ENCODE measurements at regions not wholly inside any gene's neighbourhood (a gene's known extent, or its start where the extent isn't known, plus 50 kb on each side); places are given as distances from the start of the nearest gene placed in this dataset.

DNA sequence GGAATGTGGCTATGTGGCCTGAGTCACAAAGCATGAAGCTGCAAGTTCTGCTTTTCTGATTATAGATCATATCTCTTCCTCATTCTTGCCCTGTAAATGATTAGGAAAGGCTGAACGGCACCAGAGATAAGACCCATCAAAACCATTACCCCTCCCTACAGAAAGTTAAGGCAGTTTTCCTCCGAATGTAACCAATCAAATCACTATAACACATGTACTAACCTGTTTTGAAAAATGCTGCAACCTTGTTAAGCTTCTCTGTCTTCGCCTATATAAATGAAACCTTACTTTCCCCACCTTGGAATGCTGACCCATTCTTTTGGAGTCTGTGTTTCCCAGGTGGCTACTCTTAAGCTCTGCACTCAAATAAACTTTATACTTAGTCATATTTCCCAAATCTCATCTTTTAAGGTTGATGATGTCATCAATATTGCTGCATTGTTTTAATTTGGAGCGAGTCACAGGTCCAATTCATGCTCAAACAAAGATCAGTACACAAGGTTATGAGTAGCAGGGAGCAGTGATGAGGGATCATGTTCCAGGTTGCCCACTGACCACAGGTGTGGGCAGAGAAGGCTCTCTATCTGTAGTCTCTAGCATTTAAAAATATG is 662.3 kb downstream of the IRS1 start:
- no peaks in the 10 kb centered on the region for H3F3A ChIP-seq (ENCODE audit: insufficient read depth, low read length)
- no peaks in the 10 kb centered on the region for H3K27me3 ChIP-seq (ENCODE audit: insufficient read depth, low read length)
- no peak for TF ChIP-seq CTCF (IDR thresholded peaks at IDR 0.05; ENCODE audit: low read length)
- TF ChIP-seq EZH2 (IDR thresholded peaks at IDR 0.05; ENCODE audit: borderline replicate concordance, low read length), result no peak
- no peak overlapping the region for H3K4me2 ChIP-seq (ENCODE audit: low read length)
- no peaks in the 10 kb centered on the region for H3K79me2 ChIP-seq (ENCODE audit: insufficient read depth, low read length)
- no peaks in the 10 kb centered on the region for H3K36me3 ChIP-seq (ENCODE audit: insufficient read depth, low read length)
- H3K9ac ChIP-seq (ENCODE audit: low read length), result no peak overlapping the region
- H3K27ac ChIP-seq (ENCODE audit: low read depth, low read length, poor library complexity, severe bottlenecking), result no peak overlapping the region
- no peaks in the 10 kb centered on the region for H3K9me2 ChIP-seq (ENCODE audit: low read depth, low read length)
- H3K9me3 ChIP-seq (ENCODE audit: low read length), result no peaks in the 10 kb centered on the region
- no peaks in the 10 kb centered on the region for H3K4me1 ChIP-seq (ENCODE audit: insufficient read depth, low read length, severe bottlenecking)
- no peak overlapping the region for H3K4me3 ChIP-seq (ENCODE audit: low read depth, low read length, poor library complexity, severe bottlenecking)
- no peak overlapping the region for H2AFZ ChIP-seq (ENCODE audit: low read length)
- H4K20me1 ChIP-seq (ENCODE audit: insufficient read depth, low read length), result no peaks in the 10 kb centered on the region

- Histone ChIP-seq H3K27ac (ENCODE audit: low read depth, low read length, poor library complexity, severe bottlenecking) (no peak overlapping the region), H3K27me3 (ENCODE audit: insufficient read depth, low read length) (no peaks in the 10 kb centered on the region), H2AFZ (ENCODE audit: low read length) (no peak overlapping the region), H3K4me1 (ENCODE audit: insufficient read depth, low read length, severe bottlenecking) (no peaks in the 10 kb centered on the region), H3K9me2 (ENCODE audit: low read depth, low read length) (no peaks in the 10 kb centered on the region), H3F3A (ENCODE audit: insufficient read depth, low read length) (no peaks in the 10 kb centered on the region), H3K79me2 (ENCODE audit: insufficient read depth, low read length) (no peaks in the 10 kb centered on the region), H4K20me1 (ENCODE audit: insufficient read depth, low read length) (no peaks in the 10 kb centered on the region), H3K9me3 (ENCODE audit: low read length) (no peaks in the 10 kb centered on the region), H3K36me3 (ENCODE audit: insufficient read depth, low read length) (no peaks in the 10 kb centered on the region), H3K4me2 (ENCODE audit: low read length) (no peak overlapping the region), H3K4me3 (ENCODE audit: low read depth, low read length, poor library complexity, severe bottlenecking) (no peak overlapping the region), H3K9ac (ENCODE audit: low read length) (no peak overlapping the region)
- TF ChIP-seq EZH2 (IDR thresholded peaks at IDR 0.05; ENCODE audit: borderline replicate concordance, low read length) (no peak), CTCF (IDR thresholded peaks at IDR 0.05; ENCODE audit: low read length) (no peak)
These were observed 662.9 kb downstream of the IRS1 start for GRCh38 chr2:226136739-226137138.

DNA sequence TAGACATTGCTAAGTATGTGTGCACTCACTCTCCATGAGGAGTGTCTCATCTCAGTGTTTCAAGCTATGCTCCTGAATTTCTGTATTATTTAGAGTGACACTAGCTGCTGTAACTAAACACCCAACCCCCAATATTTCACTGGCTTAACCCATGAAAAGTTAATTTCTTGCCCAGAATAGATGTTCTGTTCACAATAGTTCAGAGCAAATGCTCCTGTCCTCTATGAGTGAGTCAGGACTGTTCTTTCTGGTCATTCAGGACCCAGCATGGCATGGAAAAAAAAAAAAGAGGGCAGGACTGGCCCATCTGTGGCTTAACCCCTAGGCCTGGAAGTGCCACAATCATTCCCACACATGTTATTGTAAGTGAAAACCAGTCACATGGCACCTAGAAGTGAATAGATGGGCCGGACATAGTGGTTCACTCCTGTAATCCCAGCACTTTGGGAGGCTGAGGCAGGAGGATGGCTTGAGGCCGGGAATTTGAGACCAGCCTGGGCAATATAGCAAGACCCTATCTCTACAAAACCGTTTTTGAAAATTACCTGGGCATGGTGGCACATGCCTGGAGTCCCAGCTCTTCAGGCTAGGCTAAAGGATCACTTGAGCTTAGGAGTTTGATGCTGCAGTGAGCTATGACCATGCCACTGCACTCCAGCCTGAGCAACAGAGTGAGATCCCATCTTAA is 663.6 kb downstream of the IRS1 start:
- H3K4me1 ChIP-seq (ENCODE audit: insufficient read depth, low read length, severe bottlenecking), result no peaks in the 10 kb centered on the region
- H2AFZ ChIP-seq (ENCODE audit: low read length), result no peak overlapping the region
- no peaks in the 10 kb centered on the region for H3K79me2 ChIP-seq (ENCODE audit: insufficient read depth, low read length)
- no peaks in the 10 kb centered on the region for H3F3A ChIP-seq (ENCODE audit: insufficient read depth, low read length)
- no peaks in the 10 kb centered on the region for H3K36me3 ChIP-seq (ENCODE audit: insufficient read depth, low read length)
- H4K20me1 ChIP-seq (ENCODE audit: insufficient read depth, low read length), result no peaks in the 10 kb centered on the region
- no peak overlapping the region for H3K27ac ChIP-seq (ENCODE audit: low read depth, low read length, poor library complexity, severe bottlenecking)
- no peaks in the 10 kb centered on the region for H3K9me2 ChIP-seq (ENCODE audit: low read depth, low read length)
- no peak overlapping the region for H3K4me2 ChIP-seq (ENCODE audit: low read length)
- no peak overlapping the region for H3K9ac ChIP-seq (ENCODE audit: low read length)
- no peaks in the 10 kb centered on the region for H3K9me3 ChIP-seq (ENCODE audit: low read length)
- no peaks in the 10 kb centered on the region for H3K27me3 ChIP-seq (ENCODE audit: insufficient read depth, low read length)
- TF ChIP-seq CTCF (IDR thresholded peaks at IDR 0.05; ENCODE audit: low read length), result no peak
- no peak for TF ChIP-seq EZH2 (IDR thresholded peaks at IDR 0.05; ENCODE audit: borderline replicate concordance, low read length)
- no peak overlapping the region for H3K4me3 ChIP-seq (ENCODE audit: low read depth, low read length, poor library complexity, severe bottlenecking)

All from OCI-LY1 (cell line).